HG03097 (cell line): ENCODE measurements at regions not wholly inside any gene's neighbourhood (a gene's known extent, or its start where the extent isn't known, plus 50 kb on each side); places are given as distances from the start of the nearest gene placed in this dataset.
A peak's percentile ranks its signal among the peaks of the same experiment; 100 is the strongest.
"Not testable (repeated sequence)": the region's sequence is repeated elsewhere in the genome, so short reads cannot be mapped to it uniquely, and the experiment has no call there.

ENCODE experiments used
- ATAC-seq: cut with Tn5 transposase; IDR thresholded peaks from one replicate; pipeline ENCODE4 v1.9.1; 2021; ENCODE audit not compliant: unreplicated experiment, low FRiP score

DNA sequence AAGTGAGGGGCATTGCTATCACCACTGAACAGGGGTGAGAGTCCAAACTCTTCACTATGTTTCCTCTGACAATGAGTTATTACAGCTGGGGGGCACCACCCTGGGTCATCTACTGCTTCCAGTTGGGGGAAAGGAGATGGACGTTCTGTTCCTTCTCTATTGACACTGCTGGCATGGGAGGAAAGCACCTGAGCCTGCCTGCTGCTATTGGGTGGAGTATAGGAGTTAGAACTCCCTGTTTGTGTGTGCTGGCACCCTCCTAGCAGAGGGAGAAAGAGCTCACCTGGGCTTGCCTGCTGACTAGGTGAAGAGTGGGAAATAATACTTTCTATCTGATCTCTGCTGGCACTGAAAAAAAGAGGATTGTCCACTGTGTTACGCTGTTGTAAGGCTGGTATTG lies 163.8 kb downstream of the MSN start:
- ATAC-seq = no peak

DNA sequence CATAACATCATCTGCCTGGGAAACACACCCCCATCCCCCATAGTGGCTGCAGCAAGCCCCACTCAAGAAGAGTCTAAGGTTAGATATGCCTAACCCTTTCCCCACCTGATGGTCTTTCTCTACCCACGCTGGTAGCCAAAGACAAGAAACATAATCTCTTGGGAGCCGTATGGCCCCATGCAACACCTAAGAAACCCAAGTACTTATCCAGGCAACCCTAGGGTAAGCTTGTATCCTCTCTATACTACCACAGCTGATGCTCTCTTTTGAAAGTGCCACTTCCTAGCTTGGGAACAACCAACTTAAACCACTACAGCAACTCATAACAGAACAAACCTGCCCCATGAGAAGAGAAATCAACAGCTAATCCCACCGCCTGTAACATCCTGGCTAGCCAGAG lies 161.1 kb downstream of the MSN start:
- no peak for ATAC-seq

DNA sequence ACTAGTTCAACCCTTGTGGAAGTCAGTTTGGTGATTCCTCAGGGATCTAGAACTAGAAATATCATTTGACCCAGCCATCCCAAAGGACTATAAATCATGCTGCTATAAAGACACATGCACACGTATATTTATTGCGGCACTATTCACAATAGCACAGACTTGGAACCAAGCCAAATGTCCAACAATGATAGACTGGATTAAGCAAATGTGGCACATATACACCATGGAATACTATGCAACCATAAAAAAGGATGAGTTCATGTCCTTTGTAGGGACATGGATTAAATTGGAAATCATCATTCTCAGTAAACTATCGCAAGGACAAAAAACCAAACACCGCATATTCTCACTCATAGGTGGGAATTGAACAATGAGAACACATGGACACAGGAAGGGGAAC lies 157.8 kb downstream of the MSN start:
- ATAC-seq = not testable (repeated sequence)

DNA sequence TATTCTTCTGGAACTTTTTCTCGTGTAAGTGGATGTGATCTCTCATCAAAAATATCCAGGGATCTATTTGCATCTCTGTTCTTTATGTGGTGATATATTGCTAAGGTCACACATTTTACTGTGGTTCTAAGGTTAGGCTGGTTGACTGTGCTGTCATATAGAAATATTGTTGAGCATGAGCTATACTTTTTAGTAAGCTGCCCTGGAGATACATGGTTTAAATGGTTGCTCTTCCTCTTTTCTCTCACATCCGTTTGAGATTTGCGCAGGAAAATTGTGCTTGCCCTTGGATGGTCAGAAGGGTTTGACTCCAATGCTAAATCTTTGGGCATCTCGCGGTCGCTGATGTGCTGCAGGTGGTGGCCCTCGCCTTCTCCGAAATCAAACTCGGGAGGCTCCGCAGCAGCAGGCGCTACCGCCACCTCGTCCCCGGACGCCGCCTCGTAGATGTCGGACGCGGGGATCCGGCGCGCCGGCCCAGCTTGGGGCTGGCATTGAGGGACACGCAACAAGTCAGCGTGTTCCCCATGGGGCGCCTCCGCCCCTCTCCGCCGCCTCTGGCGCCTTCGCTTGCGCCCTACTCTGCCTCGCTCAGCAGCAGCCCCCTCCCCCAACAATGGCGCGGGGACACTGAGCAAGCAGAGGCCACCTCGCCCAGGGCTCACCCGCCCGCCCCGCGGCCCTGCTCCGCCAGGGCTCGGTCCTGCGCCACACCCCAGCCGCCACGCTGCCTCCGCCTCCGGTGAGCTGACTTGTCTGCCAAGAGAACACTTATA lies 154.5 kb downstream of the MSN start:
- peak; percentile 49 for ATAC-seq

DNA sequence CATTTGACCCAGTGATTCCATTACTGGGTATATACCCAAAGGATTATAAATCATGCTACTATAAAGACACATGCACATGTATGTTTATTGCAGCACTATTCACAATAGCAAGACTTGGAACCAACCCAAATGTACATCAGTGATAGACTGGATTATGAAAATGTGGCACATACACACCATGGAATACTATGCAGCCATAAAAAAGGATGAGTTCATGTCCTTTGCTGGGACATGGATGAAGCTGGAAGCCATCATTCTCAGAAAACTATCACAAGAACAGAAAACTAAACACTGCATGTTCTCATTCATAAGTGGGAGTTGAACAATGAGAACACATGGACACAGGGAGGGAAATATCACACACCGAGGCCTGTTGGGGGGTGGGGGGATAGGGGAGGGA lies 152.5 kb downstream of the MSN start:
- not testable (repeated sequence) for ATAC-seq

DNA sequence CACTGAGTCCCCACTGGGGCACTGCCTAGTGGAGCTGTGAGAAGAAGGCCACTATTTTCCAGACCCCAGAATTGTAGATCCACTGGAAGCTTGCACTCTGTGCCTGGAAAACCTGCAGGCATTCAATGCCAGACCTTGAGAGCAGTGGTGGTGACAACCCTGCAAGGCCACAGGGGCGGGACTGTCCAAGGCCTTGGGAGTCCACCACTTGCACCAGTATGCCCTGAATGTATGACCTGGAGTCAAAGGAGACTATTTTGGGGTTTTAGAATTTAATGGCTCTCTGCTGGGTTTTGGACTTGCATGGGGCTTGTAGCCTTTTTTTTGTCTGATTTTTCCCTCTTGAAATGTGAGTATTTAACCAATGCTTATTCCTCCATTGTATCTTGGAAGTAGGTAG lies 145.8 kb downstream of the MSN start:
- no peak for ATAC-seq

DNA sequence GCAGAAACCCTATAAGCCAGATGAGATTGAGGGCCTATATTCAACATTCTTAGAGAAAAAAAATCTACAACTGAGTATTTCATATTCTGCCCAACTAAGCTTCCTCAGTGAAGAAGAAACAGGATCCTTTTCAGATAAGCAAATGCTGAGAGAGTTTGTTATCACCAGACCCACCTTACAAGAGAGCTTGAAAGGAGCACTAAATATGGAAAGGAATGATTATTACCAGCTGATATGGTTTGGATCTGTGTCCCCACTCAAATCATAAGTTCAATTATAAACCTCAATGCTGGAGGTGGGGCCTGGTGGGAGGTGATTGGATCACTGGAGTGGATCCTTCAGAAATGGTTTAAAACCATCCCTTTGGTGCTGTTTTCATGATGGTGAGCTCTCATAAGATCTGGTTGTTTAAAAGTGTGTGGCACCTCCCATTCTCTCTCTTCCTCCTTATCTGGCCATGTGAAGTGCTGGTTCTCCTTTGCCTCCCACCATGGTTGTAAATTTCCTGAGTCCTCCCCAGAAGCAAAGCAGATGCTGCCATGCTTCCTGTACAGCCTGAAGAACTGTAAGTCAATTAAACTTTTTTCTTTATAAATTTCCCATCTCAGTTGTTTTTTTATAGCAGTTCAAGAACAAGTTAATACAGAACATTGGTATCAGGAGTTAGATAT lies 144.2 kb downstream of the MSN start:
- ATAC-seq = no peak
